GM12878 (cell line): ENCODE measurements at regions not wholly inside any gene's neighbourhood (a gene's known extent, or its start where the extent isn't known, plus 50 kb on each side); places are given as distances from the start of the nearest gene placed in this dataset.
"Not testable (repeated sequence)": the region's sequence is repeated elsewhere in the genome, so short reads cannot be mapped to it uniquely, and the experiment has no call there.

Experiments used
- ATAC-seq: fragments of 200-7000 bp; cut with Tn5 transposase; 3 replicates; pipeline ENCODE4 v1.9.1; 2020; ENCODE audit warnings: mild to moderate bottlenecking, moderate library complexity
- BruUV-seq: library from RNA; stranded (reverse); fragments of 400-500 nt; replicated peaks from 2 replicates; lab custom pipeline; 2021; lab: Mats Ljungman, UMichigan
- CTCF ChIA-PET: fragments of 300-600 bp; sonication (Branson Sonifier 250); formaldehyde crosslinking; extraction: SDS; loops from one replicate; lab custom pipeline; 2021; ENCODE audit warnings: inconsistent platforms; lab: Yijun Ruan, JAX
- POLR2A ChIA-PET: fragments of 350-600 bp; formaldehyde crosslinking; extraction: SDS; loops from one replicate; lab custom pipeline; 2021; ENCODE audit warnings: inconsistent platforms; lab: Charles Lee
- RAD21 ChIA-PET: fragments of 300-600 bp; sonication (Branson Sonifier 250); formaldehyde crosslinking; loops from one replicate; lab custom pipeline; 2023; ENCODE audit warnings: antibody characterized with exemption; ENCODE audit not compliant: unreplicated experiment; lab: Charles Lee
- SMC1A ChIA-PET: fragments of 300-600 bp; sonication (Branson Sonifier 250); formaldehyde crosslinking; loops from one replicate; lab custom pipeline; 2023; ENCODE audit not compliant: unreplicated experiment, uncharacterized antibody; lab: Charles Lee
- DNase-seq: peaks from one replicate; pipeline ENCODE4 v3.0.0-alpha.2; 2011; ENCODE audit warnings: low read depth, low spot score
- FAIRE-seq: peaks from 3 replicates; lab custom pipeline; 2011; peaks lifted over from hg19 to GRCh38; lab: Jason Lieb, UNC
- H2AFZ ChIP-seq: 2 replicates; pipeline ENCODE4 v1.6.0; 2011; ENCODE audit warnings: low read depth, low read length, control low read depth; ENCODE audit not compliant: control insufficient read depth
- H3K27ac ChIP-seq: 2 replicates; pipeline ENCODE4 v1.5.1; 2011; ENCODE audit warnings: control low read depth; ENCODE audit not compliant: control insufficient read depth, insufficient read depth
- H3K27me3 ChIP-seq, 2 experiments: replicated peaks in 1 of 2; 2 replicates each; pipeline versions ENCODE4 v1.6.0 to v1.6.1; 2011; ENCODE audit warnings: low read length in 1 of 2; ENCODE audit not compliant: control insufficient read depth in 2 of 2, insufficient read depth in 2 of 2
- H3K36me3 ChIP-seq, 2 experiments: 2 replicates each; pipeline ENCODE4 v1.5.1; 2011; ENCODE audit warnings: low read length in 1 of 2; ENCODE audit not compliant: control insufficient read depth in 2 of 2, insufficient read depth in 2 of 2
- H3K4me1 ChIP-seq: 2 replicates; pipeline ENCODE4 v1.6.1; 2011; ENCODE audit warnings: mild to moderate bottlenecking, low read length, moderate library complexity, mixed read lengths; ENCODE audit not compliant: control insufficient read depth, insufficient read depth
- H3K4me2 ChIP-seq: 2 replicates; pipeline ENCODE4 v1.6.0; 2011; ENCODE audit warnings: control low read depth; ENCODE audit not compliant: control insufficient read depth, insufficient read depth
- H3K4me3 ChIP-seq: fragments of 200-600 bp; sonication (generic); 2 replicates; pipeline ENCODE4 v1.5.1; 2016
- H3K79me2 ChIP-seq: 2 replicates; pipeline ENCODE4 v1.6.0; 2011; ENCODE audit warnings: low read length; ENCODE audit not compliant: control insufficient read depth, insufficient read depth
- H3K9ac ChIP-seq: 2 replicates; pipeline ENCODE4 v1.8.0; 2011; ENCODE audit warnings: low read length, control low read depth, mixed read lengths; ENCODE audit not compliant: control insufficient read depth, insufficient read depth
- H3K9me3 ChIP-seq: replicated peaks from 3 replicates; pipeline ENCODE4 v1.5.1; 2011; ENCODE audit warnings: mild to moderate bottlenecking, low read length; ENCODE audit not compliant: control insufficient read depth, insufficient read depth
- H4K20me1 ChIP-seq: 2 replicates; pipeline ENCODE4 v1.6.0; 2011; ENCODE audit not compliant: control insufficient read depth, insufficient read depth
- ASH2L ChIP-seq: fragments of 300-600, 200-600 bp; sonication (generic); IDR thresholded peaks from 2 replicates; pipeline ENCODE4 v1.6.1; 2017; ENCODE audit warnings: low read depth, mild to moderate bottlenecking, borderline replicate concordance
- CHD1 ChIP-seq: IDR thresholded peaks from 2 replicates; pipeline ENCODE4 v1.6.1; 2012; ENCODE audit warnings: low read depth, low read length, improper control_type of control experiment
- MEF2A ChIP-seq: IDR thresholded peaks from 2 replicates; pipeline ENCODE4 v1.6.1; 2011; ENCODE audit warnings: low read depth, mild to moderate bottlenecking, low read length, moderate library complexity; ENCODE audit not compliant: insufficient read depth
- NR2F1 ChIP-seq: fragments of 450-650 bp; conservative IDR thresholded peaks from 2 replicates; pipeline ENCODE4 v1.6.1; 2017; ENCODE audit warnings: mild to moderate bottlenecking
- RAD21 ChIP-seq: IDR thresholded peaks from 2 replicates; pipeline ENCODE4 v1.6.1; 2011; ENCODE audit warnings: mild to moderate bottlenecking, low read depth, low read length, moderate library complexity; ENCODE audit not compliant: insufficient read depth
- RB1 ChIP-seq: fragments of 450-650 bp; formaldehyde crosslinking; IDR thresholded peaks from 2 replicates; pipeline ENCODE4 v1.6.1; 2017; ENCODE audit warnings: mild to moderate bottlenecking, borderline replicate concordance
- RFX5 ChIP-seq: IDR thresholded peaks from 2 replicates; pipeline ENCODE4 v1.6.1; 2011; ENCODE audit warnings: low read depth, low read length, improper control_type of control experiment
- WGBS: methylation state at CpG from one replicate; pipeline ENCODE4 v1.1.6; 2016; ENCODE audit warnings: low lambda C conversion rate; ENCODE audit not compliant: insufficient replicate concordance, insufficient coverage; ENCODE audit errors: missing lambda C conversion rate; 5-methylcytosine and 5-hydroxymethylcytosine counted together
- in situ Hi-C: fragments of 300-500 bp; cut with MboI; formaldehyde crosslinking; loops from 9 replicates; pipeline ENCODE4 v1.14.3; 2018; ENCODE audit warnings: mixed read lengths
- intact Hi-C: fragments of 100-400 bp; cut with micrococcal nuclease; formaldehyde crosslinking; loops from one replicate; pipeline ENCODE4 v1.14.2; 2022; ENCODE audit not compliant: unreplicated experiment
- TF ChIP-seq, protein P1 (sequence below): fragments of 450-650 bp; IDR thresholded peaks from 2 replicates; pipeline ENCODE4 v1.6.1; 2018; ENCODE audit warnings: mild to moderate bottlenecking, low read depth, moderate library complexity; ENCODE audit not compliant: partially characterized antibody

- no peak for TF ChIP-seq ASH2L
- TF ChIP-seq, protein P1, sequence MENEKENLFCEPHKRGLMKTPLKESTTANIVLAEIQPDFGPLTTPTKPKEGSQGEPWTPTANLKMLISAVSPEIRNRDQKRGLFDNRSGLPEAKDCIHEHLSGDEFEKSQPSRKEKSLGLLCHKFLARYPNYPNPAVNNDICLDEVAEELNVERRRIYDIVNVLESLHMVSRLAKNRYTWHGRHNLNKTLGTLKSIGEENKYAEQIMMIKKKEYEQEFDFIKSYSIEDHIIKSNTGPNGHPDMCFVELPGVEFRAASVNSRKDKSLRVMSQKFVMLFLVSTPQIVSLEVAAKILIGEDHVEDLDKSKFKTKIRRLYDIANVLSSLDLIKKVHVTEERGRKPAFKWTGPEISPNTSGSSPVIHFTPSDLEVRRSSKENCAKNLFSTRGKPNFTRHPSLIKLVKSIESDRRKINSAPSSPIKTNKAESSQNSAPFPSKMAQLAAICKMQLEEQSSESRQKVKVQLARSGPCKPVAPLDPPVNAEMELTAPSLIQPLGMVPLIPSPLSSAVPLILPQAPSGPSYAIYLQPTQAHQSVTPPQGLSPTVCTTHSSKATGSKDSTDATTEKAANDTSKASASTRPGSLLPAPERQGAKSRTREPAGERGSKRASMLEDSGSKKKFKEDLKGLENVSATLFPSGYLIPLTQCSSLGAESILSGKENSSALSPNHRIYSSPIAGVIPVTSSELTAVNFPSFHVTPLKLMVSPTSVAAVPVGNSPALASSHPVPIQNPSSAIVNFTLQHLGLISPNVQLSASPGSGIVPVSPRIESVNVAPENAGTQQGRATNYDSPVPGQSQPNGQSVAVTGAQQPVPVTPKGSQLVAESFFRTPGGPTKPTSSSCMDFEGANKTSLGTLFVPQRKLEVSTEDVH = no peak
- TF ChIP-seq RAD21 = no peak
- no peak for TF ChIP-seq RB1
Observed at GRCh38 chr4:14920237-14920636, 82.0 kb upstream of the CPEB2 start (continued).

DNA sequence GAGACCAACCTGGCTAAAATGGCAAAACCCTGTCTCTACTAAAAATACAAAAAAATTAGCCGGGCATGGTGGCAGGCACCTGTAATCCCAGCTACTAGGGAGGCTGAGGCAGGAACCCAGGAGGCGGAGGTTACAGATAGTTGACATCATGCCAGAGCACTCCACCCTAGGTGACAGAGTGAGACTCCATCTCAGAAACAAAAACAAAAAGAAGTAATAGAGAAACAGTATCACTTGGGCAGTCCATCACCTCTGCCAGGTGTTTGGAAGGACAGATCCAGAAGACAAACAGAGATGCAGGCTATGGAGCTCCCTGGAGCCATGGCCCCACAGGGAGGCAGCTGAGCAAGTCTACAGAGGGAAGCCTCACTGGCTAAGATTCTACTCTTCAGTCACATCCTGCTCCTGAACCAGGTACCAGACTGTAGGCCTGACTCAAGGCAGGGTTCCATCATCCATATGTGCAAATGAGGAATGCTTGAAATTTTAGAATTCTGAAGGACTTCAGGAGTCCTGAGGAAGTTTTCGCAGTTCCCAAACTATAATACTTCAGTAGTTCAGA, 81.4 kb upstream of the CPEB2 start:
- ChIA-PET SMC1A (interaction anchor here (0.6 kb wide), 1 partner anchor 1696 kb away, joined by 3 read pairs; no protein-coding TSS in a partner anchor), CTCF (no interaction called here), POLR2A (no interaction called here), RAD21 (no interaction called here)
- no peak for TF ChIP-seq CHD1
- no peak for TF ChIP-seq NR2F1
- no peak for TF ChIP-seq MEF2A
- TF ChIP-seq RFX5 = no peak
- Histone ChIP-seq H3K4me3 (no peak overlapping the region), H3K27ac (no peak overlapping the region), H3K4me1 (peaks cover 6% of the 10 kb centered on the region), H3K9ac (no peak overlapping the region), H3K4me2 (no peak overlapping the region), H4K20me1 (no peaks in the 10 kb centered on the region), H3K79me2 (no peaks in the 10 kb centered on the region), H3K9me3 (no peaks in the 10 kb centered on the region), H3K27me3 (no peaks in the 10 kb centered on the region), H2AFZ (no peak overlapping the region), H3K36me3 (no peaks in the 10 kb centered on the region)
- WGBS = 100% methylated on average over 3 of the region's 3 CpGs
- in situ Hi-C loops = no loop called here
- DNase-seq (no peak), FAIRE-seq (no peak), ATAC-seq (no peak)
- no TSS peak for BruUV-seq
- intact Hi-C loops = no loop called here

GRCh38 chr4:14921781-14922180, 80.5 kb upstream of the CPEB2 start:
- H3K79me2 ChIP-seq, POLR2A ChIA-PET, H3K4me3 ChIP-seq, H3K27me3 ChIP-seq, BruUV-seq, H3K9ac ChIP-seq, H3K27ac ChIP-seq, H3K9me3 ChIP-seq, H3K36me3 ChIP-seq, FAIRE-seq, H2AFZ ChIP-seq, CTCF ChIA-PET, H4K20me1 ChIP-seq, in situ Hi-C loops, SMC1A ChIA-PET, ATAC-seq, H3K4me2 ChIP-seq, H3K4me1 ChIP-seq, intact Hi-C loops, DNase-seq, RAD21 ChIA-PET: not testable (repeated sequence)
- WGBS = 46% methylated on average over 2 of the region's 2 CpGs
